ENCODE measurements at regions not wholly inside any gene's neighbourhood (a gene's known extent, or its start where the extent isn't known, plus 50 kb on each side); places are given as distances from the start of the nearest gene placed in this dataset.

GRCh38 chr7:35970458-35970857, 169.6 kb downstream of the SEPTIN7 start:
- no peaks in the 10 kb centered on the region for H3K9me3 ChIP-seq (replicated peaks; ENCODE audit: control insufficient read depth, insufficient read depth, low read length)
- H4K20me1 ChIP-seq (replicated peaks; ENCODE audit: control insufficient read depth, extremely low read depth, insufficient read depth, low read length) = no peaks in the 10 kb centered on the region
- H3K4me1 ChIP-seq (ENCODE audit: control insufficient read depth, extremely low read depth, insufficient read depth, low read length) = no peaks in the 10 kb centered on the region
- H3K4me2 ChIP-seq (ENCODE audit: insufficient read depth, low read length) = no peak overlapping the region
- H3K9ac ChIP-seq (replicated peaks; ENCODE audit: extremely low read depth, insufficient read depth, low read length) = no peak overlapping the region
- dilution Hi-C loops (cut with MboI; ENCODE audit: extremely low pct_ligation_motif_present, low sequenced_read_pairs) (no loop called here), intact Hi-C loops (cut with micrococcal nuclease) (loop anchor here (10.0 kb wide), 2 partner anchors 166 to 776 kb away; partner anchors contain the start of gene SEPTIN7)
- POLR2A ChIA-PET = no interaction called here
- no peak overlapping the region for H2AFZ ChIP-seq (ENCODE audit: low read depth, low read length)
- FAIRE-seq (no peak), DNase-seq (ENCODE audit: low read depth, low spot score) (no peak)
- H3K79me2 ChIP-seq (ENCODE audit: control insufficient read depth, insufficient read depth, low read length) = no peaks in the 10 kb centered on the region
- no peak overlapping the region for H3K27ac ChIP-seq (ENCODE audit: insufficient read depth, low read depth, low read length)
- CTCF ChIA-PET = interaction anchor here (0.6 to 6.9 kb wide), 10 partner anchors 10 to 349 kb away, joined by 3 to 61 read pairs (median 5); no protein-coding TSS in a partner anchor
- peaks cover 0 to 4% of the 10 kb centered on the region in 2 experiments for H3K27me3 ChIP-seq (ENCODE audit: control insufficient read depth in 2 of 2, insufficient read depth in 2 of 2, low read length in 2 of 2)
- BruUV-seq (replicated peaks) = no TSS peak
- no peaks in the 10 kb centered on the region for H3K36me3 ChIP-seq (ENCODE audit: control insufficient read depth in 2 of 2, extremely low read depth in 1 of 2, insufficient read depth in 2 of 2, low read length in 2 of 2)
- no peaks in the 10 kb centered on the region for H3K9me1 ChIP-seq (replicated peaks; ENCODE audit: control insufficient read depth, extremely low read depth, insufficient read depth, low read length)
- TF ChIP-seq MYC (IDR thresholded peaks at IDR 0.05; ENCODE audit: low read depth, low read length) = no peak
- no peak for TF ChIP-seq GATA2 (IDR thresholded peaks at IDR 0.05; ENCODE audit: insufficient read depth, insufficient read length, low read depth, low read length)
- no peak for TF ChIP-seq POLR2A (IDR thresholded peaks at IDR 0.05; ENCODE audit: low read depth, low read length)
- no peak for TF ChIP-seq EZH2 (IDR thresholded peaks at IDR 0.05; ENCODE audit: borderline replicate concordance, low read depth, low read length, severe bottlenecking)
- TF ChIP-seq CTCF (IDR thresholded peaks at IDR 0.05; ENCODE audit: extremely low read depth in 1 of 2, insufficient read depth in 1 of 2, low read depth in 1 of 2, low read length in 2 of 2) = no peak
- no peak for TF ChIP-seq FOS (IDR thresholded peaks at IDR 0.05; ENCODE audit: borderline replicate concordance, insufficient read depth, low read length)
- no peak for TF ChIP-seq POLR2AphosphoS5 (IDR thresholded peaks at IDR 0.05; ENCODE audit: insufficient read depth, low read depth, low read length)
- no peak for TF ChIP-seq JUN (IDR thresholded peaks at IDR 0.05; ENCODE audit: borderline replicate concordance, insufficient read depth, insufficient read length, low read depth)
- TF ChIP-seq MAX (IDR thresholded peaks at IDR 0.05; ENCODE audit: insufficient read depth, insufficient read length) = no peak
- no peak overlapping the region for H3K4me3 ChIP-seq (replicated peaks in 1 of 3; ENCODE audit: insufficient read depth in 1 of 3, low read depth in 1 of 3, low read length in 3 of 3)

All from endothelial cell of umbilical vein (primary cell).